ENCODE measurements at regions not wholly inside any gene's neighbourhood (a gene's known extent, or its start where the extent isn't known, plus 50 kb on each side); places are given as distances from the start of the nearest gene placed in this dataset.

DNA sequence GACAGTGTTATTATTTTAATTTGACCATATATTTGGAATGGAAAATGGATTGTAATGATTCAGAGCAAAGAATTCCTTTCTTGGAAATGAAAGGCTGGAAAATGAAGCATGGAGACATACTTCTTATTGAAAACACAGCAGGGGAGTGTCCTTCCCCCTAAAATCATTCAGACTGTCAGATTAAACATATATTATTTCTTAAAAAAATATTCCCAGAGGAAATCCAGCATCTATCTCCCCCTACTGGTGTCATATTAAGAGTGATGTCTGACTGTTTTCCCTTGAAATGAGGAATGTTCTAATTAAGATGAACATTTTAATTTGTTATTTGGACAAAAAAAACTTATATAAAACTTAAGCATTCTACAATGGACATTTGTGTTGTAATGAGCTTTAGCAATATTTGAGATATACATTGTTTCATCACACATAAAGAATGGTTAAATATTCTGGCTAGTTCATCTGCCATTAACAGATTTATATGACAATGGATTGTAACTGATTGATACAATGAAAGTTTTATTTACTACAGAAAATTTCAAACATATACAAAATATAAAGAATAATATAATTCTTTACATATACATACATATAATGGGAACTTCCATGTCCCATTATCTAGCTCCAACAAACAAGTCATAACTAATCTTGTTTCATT lies 264.6 kb downstream of the SPRY1 start:
- TF ChIP-seq, protein P1, sequence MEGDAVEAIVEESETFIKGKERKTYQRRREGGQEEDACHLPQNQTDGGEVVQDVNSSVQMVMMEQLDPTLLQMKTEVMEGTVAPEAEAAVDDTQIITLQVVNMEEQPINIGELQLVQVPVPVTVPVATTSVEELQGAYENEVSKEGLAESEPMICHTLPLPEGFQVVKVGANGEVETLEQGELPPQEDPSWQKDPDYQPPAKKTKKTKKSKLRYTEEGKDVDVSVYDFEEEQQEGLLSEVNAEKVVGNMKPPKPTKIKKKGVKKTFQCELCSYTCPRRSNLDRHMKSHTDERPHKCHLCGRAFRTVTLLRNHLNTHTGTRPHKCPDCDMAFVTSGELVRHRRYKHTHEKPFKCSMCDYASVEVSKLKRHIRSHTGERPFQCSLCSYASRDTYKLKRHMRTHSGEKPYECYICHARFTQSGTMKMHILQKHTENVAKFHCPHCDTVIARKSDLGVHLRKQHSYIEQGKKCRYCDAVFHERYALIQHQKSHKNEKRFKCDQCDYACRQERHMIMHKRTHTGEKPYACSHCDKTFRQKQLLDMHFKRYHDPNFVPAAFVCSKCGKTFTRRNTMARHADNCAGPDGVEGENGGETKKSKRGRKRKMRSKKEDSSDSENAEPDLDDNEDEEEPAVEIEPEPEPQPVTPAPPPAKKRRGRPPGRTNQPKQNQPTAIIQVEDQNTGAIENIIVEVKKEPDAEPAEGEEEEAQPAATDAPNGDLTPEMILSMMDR (conservative IDR thresholded peaks at IDR 0.05) = peak; percentile 75
- no peak for TF ChIP-seq ZFX (IDR thresholded peaks at IDR 0.05)
